Lower leg skin (tissue), 3 donors: ENCODE measurements at regions not wholly inside any gene's neighbourhood (a gene's known extent, or its start where the extent isn't known, plus 50 kb on each side); places are given as distances from the start of the nearest gene placed in this dataset.

ENCODE experiments used
- POLR2A ChIP-seq, 2 donors: fragments of 450-650 bp; IDR thresholded peaks; one replicate each; pipeline ENCODE4 v1.6.1; 2016 to 2017; ENCODE audit warnings: antibody characterized with exemption in 2 of 2, mild to moderate bottlenecking in 1 of 2, moderate library complexity in 1 of 2
- TF ChIP-seq, protein P1 (sequence below), 3 donors: fragments of 450-650 bp; IDR thresholded peaks; one replicate each; pipeline ENCODE4 v1.5.1; 2016; ENCODE audit warnings: antibody characterized with exemption in 3 of 3, mild to moderate bottlenecking in 3 of 3, moderate library complexity in 2 of 3

DNA sequence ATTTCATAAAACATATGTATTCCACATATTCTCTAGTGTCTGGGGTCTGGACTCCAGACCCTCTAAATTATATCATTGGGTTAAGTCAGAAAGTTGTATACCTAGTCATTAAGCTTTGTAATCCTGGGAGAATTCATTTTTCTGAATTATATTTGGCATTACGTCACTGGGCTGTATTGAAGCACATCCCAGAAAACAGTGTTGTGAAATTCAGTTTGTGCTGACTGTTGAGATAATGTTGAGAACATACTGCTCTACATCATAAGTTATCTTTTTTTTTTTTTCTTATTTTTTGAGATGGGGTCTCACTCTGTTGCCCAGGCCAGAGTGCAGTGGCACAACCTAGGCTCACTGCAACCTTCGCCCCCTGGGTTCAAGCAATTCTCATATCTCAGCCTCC lies 153.1 kb upstream of the STT3B start:
- TF ChIP-seq, protein P1, sequence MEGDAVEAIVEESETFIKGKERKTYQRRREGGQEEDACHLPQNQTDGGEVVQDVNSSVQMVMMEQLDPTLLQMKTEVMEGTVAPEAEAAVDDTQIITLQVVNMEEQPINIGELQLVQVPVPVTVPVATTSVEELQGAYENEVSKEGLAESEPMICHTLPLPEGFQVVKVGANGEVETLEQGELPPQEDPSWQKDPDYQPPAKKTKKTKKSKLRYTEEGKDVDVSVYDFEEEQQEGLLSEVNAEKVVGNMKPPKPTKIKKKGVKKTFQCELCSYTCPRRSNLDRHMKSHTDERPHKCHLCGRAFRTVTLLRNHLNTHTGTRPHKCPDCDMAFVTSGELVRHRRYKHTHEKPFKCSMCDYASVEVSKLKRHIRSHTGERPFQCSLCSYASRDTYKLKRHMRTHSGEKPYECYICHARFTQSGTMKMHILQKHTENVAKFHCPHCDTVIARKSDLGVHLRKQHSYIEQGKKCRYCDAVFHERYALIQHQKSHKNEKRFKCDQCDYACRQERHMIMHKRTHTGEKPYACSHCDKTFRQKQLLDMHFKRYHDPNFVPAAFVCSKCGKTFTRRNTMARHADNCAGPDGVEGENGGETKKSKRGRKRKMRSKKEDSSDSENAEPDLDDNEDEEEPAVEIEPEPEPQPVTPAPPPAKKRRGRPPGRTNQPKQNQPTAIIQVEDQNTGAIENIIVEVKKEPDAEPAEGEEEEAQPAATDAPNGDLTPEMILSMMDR (IDR thresholded peaks at IDR 0.05): no peak
- no peak for TF ChIP-seq POLR2A (IDR thresholded peaks at IDR 0.05)
